ENCODE measurements at regions not wholly inside any gene's neighbourhood (a gene's known extent, or its start where the extent isn't known, plus 50 kb on each side); places are given as distances from the start of the nearest gene placed in this dataset.

DNA sequence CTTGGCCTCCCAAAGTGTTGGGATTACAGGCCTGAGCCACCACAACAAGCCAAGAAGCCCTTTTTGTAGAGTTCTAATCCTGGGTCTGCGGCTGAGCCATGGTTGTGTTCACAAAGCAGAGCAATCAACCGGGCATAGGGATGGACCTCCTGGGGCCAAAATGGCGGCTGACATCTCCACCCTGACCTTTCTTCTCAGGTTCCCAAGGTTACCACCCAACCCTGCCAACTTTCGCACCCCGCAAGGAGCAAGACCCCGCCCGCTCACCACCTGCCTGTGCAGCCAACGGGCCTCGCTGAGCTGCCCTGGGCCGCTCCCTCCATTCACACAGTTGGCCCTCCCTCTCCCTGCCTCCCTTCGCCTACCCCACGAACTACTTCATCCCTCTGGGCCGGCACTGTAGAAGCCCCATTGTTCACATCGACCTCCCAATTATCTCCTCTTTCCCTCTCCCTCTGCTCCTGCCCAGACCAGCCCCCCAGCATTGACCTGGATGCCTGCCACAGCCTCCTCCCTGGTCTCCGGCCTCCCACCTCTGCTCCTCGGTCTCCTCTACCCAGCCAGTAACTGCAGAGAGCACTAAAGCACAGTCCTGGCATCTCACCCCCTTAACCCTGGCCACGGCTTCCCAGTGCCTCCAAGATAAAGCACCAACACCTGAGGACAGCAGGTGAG is 62.0 kb upstream of the TFRC start (continued):
- TF ChIP-seq, protein P1, sequence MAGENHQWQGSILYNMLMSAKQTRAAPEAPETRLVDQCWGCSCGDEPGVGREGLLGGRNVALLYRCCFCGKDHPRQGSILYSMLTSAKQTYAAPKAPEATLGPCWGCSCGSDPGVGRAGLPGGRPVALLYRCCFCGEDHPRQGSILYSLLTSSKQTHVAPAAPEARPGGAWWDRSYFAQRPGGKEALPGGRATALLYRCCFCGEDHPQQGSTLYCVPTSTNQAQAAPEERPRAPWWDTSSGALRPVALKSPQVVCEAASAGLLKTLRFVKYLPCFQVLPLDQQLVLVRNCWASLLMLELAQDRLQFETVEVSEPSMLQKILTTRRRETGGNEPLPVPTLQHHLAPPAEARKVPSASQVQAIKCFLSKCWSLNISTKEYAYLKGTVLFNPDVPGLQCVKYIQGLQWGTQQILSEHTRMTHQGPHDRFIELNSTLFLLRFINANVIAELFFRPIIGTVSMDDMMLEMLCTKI (IDR thresholded peaks at IDR 0.05; ENCODE audit: partially characterized antibody), result no peak
- TF ChIP-seq GABPB1 (CRISPR knock-in tag; IDR thresholded peaks at IDR 0.05) (0 out of 2 replicates have a peak, but pooled peaks have one; percentile 7), NFXL1 (CRISPR knock-in tag; IDR thresholded peaks at IDR 0.05) (peak; percentile 72), SUPT5H (IDR thresholded peaks at IDR 0.05) (peak; percentile 70), ZNF3 (CRISPR knock-in tag; IDR thresholded peaks at IDR 0.05) (no peak), ELF4 (CRISPR knock-in tag; IDR thresholded peaks at IDR 0.05) (peak; percentile 18), CTBP1 (IDR thresholded peaks at IDR 0.05; ENCODE audit: borderline replicate concordance) (peak; percentile 1; the same call in 1 of the 2 replicates), ZNF23 (CRISPR knock-in tag; IDR thresholded peaks at IDR 0.05) (0 out of 2 replicates have a peak, but pooled peaks have one; percentile 41), NR4A1 (CRISPR knock-in tag; IDR thresholded peaks at IDR 0.05) (peak; percentile 84; the same call in 1 of the 2 replicates), NR4A1 (tag; IDR thresholded peaks at IDR 0.05) (peak; percentile 94), POLR2G (IDR thresholded peaks at IDR 0.05; ENCODE audit: low read depth, low read length) (peak; percentile 72), ERF (CRISPR knock-in tag; IDR thresholded peaks at IDR 0.05) (peak; percentile 87; the same call in 1 of the 2 replicates)
- TF ChIP-seq, protein P2, sequence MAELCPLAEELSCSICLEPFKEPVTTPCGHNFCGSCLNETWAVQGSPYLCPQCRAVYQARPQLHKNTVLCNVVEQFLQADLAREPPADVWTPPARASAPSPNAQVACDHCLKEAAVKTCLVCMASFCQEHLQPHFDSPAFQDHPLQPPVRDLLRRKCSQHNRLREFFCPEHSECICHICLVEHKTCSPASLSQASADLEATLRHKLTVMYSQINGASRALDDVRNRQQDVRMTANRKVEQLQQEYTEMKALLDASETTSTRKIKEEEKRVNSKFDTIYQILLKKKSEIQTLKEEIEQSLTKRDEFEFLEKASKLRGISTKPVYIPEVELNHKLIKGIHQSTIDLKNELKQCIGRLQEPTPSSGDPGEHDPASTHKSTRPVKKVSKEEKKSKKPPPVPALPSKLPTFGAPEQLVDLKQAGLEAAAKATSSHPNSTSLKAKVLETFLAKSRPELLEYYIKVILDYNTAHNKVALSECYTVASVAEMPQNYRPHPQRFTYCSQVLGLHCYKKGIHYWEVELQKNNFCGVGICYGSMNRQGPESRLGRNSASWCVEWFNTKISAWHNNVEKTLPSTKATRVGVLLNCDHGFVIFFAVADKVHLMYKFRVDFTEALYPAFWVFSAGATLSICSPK (IDR thresholded peaks at IDR 0.05; ENCODE audit: borderline replicate concordance), result peak; percentile 68
- TF ChIP-seq, protein P3, sequence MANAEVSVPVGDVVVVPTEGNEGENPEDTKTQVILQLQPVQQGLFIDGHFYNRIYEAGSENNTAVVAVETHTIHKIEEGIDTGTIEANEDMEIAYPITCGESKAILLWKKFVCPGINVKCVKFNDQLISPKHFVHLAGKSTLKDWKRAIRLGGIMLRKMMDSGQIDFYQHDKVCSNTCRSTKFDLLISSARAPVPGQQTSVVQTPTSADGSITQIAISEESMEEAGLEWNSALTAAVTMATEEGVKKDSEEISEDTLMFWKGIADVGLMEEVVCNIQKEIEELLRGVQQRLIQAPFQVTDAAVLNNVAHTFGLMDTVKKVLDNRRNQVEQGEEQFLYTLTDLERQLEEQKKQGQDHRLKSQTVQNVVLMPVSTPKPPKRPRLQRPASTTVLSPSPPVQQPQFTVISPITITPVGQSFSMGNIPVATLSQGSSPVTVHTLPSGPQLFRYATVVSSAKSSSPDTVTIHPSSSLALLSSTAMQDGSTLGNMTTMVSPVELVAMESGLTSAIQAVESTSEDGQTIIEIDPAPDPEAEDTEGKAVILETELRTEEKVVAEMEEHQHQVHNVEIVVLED (CRISPR knock-in tag; IDR thresholded peaks at IDR 0.05), result peak; percentile 39
- TF ChIP-seq, protein P4, sequence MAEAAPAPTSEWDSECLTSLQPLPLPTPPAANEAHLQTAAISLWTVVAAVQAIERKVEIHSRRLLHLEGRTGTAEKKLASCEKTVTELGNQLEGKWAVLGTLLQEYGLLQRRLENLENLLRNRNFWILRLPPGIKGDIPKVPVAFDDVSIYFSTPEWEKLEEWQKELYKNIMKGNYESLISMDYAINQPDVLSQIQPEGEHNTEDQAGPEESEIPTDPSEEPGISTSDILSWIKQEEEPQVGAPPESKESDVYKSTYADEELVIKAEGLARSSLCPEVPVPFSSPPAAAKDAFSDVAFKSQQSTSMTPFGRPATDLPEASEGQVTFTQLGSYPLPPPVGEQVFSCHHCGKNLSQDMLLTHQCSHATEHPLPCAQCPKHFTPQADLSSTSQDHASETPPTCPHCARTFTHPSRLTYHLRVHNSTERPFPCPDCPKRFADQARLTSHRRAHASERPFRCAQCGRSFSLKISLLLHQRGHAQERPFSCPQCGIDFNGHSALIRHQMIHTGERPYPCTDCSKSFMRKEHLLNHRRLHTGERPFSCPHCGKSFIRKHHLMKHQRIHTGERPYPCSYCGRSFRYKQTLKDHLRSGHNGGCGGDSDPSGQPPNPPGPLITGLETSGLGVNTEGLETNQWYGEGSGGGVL (CRISPR knock-in tag; IDR thresholded peaks at IDR 0.05), result 0 out of 2 replicates have a peak, but pooled peaks have one; percentile 19
- TF ChIP-seq, protein P5, sequence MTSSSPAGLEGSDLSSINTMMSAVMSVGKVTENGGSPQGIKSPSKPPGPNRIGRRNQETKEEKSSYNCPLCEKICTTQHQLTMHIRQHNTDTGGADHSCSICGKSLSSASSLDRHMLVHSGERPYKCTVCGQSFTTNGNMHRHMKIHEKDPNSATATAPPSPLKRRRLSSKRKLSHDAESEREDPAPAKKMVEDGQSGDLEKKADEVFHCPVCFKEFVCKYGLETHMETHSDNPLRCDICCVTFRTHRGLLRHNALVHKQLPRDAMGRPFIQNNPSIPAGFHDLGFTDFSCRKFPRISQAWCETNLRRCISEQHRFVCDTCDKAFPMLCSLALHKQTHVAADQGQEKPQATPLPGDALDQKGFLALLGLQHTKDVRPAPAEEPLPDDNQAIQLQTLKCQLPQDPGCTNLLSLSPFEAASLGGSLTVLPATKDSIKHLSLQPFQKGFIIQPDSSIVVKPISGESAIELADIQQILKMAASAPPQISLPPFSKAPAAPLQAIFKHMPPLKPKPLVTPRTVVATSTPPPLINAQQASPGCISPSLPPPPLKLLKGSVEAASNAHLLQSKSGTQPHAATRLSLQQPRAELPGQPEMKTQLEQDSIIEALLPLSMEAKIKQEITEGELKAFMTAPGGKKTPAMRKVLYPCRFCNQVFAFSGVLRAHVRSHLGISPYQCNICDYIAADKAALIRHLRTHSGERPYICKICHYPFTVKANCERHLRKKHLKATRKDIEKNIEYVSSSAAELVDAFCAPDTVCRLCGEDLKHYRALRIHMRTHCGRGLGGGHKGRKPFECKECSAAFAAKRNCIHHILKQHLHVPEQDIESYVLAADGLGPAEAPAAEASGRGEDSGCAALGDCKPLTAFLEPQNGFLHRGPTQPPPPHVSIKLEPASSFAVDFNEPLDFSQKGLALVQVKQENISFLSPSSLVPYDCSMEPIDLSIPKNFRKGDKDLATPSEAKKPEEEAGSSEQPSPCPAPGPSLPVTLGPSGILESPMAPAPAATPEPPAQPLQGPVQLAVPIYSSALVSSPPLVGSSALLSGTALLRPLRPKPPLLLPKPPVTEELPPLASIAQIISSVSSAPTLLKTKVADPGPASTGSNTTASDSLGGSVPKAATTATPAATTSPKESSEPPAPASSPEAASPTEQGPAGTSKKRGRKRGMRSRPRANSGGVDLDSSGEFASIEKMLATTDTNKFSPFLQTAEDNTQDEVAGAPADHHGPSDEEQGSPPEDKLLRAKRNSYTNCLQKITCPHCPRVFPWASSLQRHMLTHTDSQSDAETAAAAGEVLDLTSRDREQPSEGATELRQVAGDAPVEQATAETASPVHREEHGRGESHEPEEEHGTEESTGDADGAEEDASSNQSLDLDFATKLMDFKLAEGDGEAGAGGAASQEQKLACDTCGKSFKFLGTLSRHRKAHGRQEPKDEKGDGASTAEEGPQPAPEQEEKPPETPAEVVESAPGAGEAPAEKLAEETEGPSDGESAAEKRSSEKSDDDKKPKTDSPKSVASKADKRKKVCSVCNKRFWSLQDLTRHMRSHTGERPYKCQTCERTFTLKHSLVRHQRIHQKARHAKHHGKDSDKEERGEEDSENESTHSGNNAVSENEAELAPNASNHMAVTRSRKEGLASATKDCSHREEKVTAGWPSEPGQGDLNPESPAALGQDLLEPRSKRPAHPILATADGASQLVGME (CRISPR knock-in tag; IDR thresholded peaks at IDR 0.05), result peak; percentile 93

Data from K562 (cell line).